Natural killer cell treated with Interleukin-12 subunit alpha and Interleukin-12 subunit beta and Interleukin-15 and Interleukin-18, amount 100 ng/mL, for 72 hours (primary cell): ENCODE measurements at regions not wholly inside any gene's neighbourhood (a gene's known extent, or its start where the extent isn't known, plus 50 kb on each side); places are given as distances from the start of the nearest gene placed in this dataset.
"Not testable (repeated sequence)": the region's sequence is repeated elsewhere in the genome, so short reads cannot be mapped to it uniquely, and the experiment has no call there.

Experiments used
- ATAC-seq, 2 donors: fragments of 150-1000 bp; cut with Tn5 transposase in 1 of 2; sonication (Bioruptor Pico), chemical (Tn5 transposase) in 1 of 2; 2 replicates each; pipeline ENCODE4 v1.10.0; 2021
- DNase-seq: peaks from one replicate; pipeline ENCODE4 v3.0.0; 2022; ENCODE audit warnings: low spot score
- H3K27ac Mint-ChIP-seq, 2 donors: 1 replicate in 1 of 2; 2 replicates in 1 of 2; pipeline ENCODE4 v1.8.0; 2022; ENCODE audit warnings: mixed read lengths in 2 of 2, mild to moderate bottlenecking in 1 of 2, moderate library complexity in 1 of 2
- H3K27me3 Mint-ChIP-seq, 2 donors: 1 replicate in 1 of 2; 2 replicates in 1 of 2; pipeline ENCODE4 v1.8.0; 2022; ENCODE audit warnings: mixed read lengths in 2 of 2
- H3K36me3 Mint-ChIP-seq: one replicate; pipeline ENCODE4 v1.8.0; 2022; ENCODE audit warnings: mixed read lengths
- H3K4me1 Mint-ChIP-seq, 2 donors: 1 replicate in 1 of 2; 2 replicates in 1 of 2; pipeline ENCODE4 v1.8.0; 2022; ENCODE audit warnings: low read depth in 2 of 2, mixed read lengths in 2 of 2, mild to moderate bottlenecking in 1 of 2
- H3K4me3 Mint-ChIP-seq: one replicate; pipeline ENCODE4 v1.8.0; 2022; ENCODE audit warnings: mixed read lengths
- H3K9me3 Mint-ChIP-seq: 2 replicates; pipeline ENCODE4 v1.8.0; 2022; ENCODE audit warnings: mixed read lengths

DNA sequence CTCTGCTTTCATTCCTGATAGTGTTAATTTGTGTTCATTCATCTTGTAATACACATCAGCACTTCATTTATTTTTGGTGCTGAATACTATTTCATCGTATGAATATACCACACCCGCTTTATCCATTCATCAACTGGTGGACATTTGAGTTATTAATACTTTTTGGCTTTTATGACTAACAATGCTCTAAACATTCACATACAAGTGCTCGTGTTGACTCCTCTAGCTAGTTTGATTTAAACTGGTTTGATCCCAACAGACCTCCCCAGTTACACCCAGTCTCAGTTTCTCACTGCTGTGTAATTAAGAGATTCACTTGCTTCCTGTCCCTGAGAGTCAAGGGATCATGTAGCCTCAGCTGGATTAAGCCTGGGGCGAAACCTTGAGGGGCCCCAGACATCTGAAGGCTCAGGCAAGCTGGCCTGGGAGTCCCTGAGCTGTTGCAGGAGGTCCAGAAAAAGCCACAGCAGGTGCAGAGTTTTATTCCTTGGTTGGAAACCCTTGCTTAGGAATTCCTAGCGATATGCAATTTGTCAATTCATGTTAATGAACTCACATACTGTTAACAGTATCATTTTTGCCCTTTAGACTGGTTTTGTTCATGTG lies 52.8 kb upstream of the CLDN24 start:
- H3K9me3 Mint-ChIP-seq, result no peaks in the 10 kb centered on the region
- ATAC-seq (no peak), DNase-seq (no peak)
- peaks cover 0 to 12% of the 10 kb centered on the region in 2 donors for H3K27me3 Mint-ChIP-seq
- no peaks in the 10 kb centered on the region for H3K4me1 Mint-ChIP-seq
- no peak overlapping the region for H3K4me3 Mint-ChIP-seq
- peaks cover 4% of the 10 kb centered on the region for H3K36me3 Mint-ChIP-seq
- H3K27ac Mint-ChIP-seq, result no peak overlapping the region

DNA sequence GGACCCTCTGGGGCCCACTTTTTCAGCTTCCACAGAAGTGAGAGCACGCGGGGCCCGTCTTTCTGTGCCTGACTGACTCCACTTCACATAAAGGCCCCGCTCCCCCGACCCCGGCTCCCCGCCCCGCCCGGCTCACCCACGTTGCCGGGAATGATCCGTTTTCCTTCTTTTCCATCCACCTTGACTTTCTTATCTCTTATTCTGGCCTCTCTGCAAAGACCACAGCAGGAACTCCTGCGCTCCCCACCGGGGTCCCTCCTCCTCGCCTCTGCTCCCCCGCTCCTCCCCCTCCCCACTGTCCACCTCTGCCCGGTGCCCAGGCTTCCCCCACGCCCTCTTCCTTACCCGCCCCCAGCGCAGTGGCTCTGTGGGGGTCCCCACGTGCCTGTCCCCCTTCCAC lies 54.2 kb upstream of the CLDN24 start:
- H3K9me3 Mint-ChIP-seq, result no peaks in the 10 kb centered on the region
- ATAC-seq, result no peak

DNA sequence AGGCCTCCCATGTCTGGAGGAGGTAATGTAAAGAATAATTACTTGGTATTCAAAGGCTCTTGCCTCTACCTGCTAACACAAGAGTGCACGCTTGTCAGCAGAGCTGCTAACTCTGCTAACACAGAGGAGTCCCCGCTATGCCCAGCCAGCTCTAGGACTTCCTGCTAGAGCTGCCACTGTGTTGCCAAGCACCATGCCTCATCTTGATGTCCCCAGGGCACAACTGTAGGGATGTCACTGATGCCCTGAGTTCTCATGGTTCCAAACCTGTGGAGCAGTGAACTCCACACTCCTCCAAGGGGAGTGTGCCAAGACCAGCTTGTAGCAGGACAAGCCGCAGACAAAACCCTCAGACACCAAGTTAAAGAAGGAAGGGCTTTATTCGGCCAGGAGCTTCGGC lies 55.3 kb upstream of the CLDN24 start:
- no peaks in the 10 kb centered on the region for H3K4me1 Mint-ChIP-seq

More for the DNA sequence above, 54.2 kb upstream of the CLDN24 start:
- Mint-ChIP-seq H3K36me3 (peaks cover 4% of the 10 kb centered on the region), H3K4me1 (no peaks in the 10 kb centered on the region), H3K27ac (no peak overlapping the region), H3K27me3 (peaks cover 7 to 15% of the 10 kb centered on the region in 2 donors), H3K4me3 (no peak overlapping the region)
- DNase-seq, result peak; percentile 23

DNA sequence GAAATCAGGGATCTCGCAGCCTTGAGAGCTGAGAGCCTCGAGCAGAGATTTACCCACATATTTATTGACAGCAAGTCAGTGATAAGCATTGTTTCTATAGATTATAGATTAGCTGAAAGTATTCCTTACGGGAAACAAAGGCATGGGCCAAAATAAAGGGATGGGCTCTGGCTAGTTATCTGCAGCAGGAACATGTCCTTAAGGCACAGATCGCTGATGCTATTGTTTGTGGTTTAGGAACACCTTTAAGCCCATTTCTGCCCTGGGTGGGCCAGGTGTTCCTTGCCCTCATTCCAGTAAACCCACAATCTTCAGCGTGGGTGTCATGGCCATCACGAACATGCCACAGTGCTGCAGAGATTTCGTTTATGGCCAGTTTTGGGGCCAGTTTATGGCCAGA lies 56.1 kb upstream of the CLDN24 start:
- peaks cover 7 to 11% of the 10 kb centered on the region in 2 donors for H3K27me3 Mint-ChIP-seq
- H3K36me3 Mint-ChIP-seq, DNase-seq, H3K9me3 Mint-ChIP-seq, H3K4me3 Mint-ChIP-seq, H3K27ac Mint-ChIP-seq, H3K4me1 Mint-ChIP-seq, ATAC-seq: not testable (repeated sequence)

More for the DNA sequence above, 55.3 kb upstream of the CLDN24 start:
- no peak for ATAC-seq
- no peak overlapping the region for H3K27ac Mint-ChIP-seq
- H3K4me3 Mint-ChIP-seq, result no peak overlapping the region
- DNase-seq, result peak; percentile 6
- H3K36me3 Mint-ChIP-seq, result no peaks in the 10 kb centered on the region
- H3K27me3 Mint-ChIP-seq, result peaks cover 7 to 11% of the 10 kb centered on the region in 2 donors
- H3K9me3 Mint-ChIP-seq, result no peaks in the 10 kb centered on the region

DNA sequence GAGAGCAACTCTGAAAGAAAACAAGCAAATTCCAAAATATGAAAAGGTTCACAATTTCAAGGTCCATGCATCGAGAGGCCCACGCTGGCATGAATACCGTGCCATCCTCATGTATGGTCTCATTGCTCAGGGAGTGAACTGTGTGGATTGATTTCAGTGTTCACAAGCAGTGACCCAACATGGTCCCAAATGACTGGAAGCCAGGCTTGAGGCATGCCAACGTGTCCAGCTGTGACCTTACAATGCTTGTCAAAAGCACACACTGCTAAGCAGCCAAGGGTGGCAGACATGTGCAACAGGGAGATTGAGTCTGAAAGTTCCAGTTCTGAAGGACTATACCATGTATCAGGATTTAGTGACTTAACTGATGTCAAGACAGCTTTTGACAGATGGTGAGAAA lies 58.7 kb upstream of the CLDN24 start:
- ATAC-seq (no peak), DNase-seq (no peak)
- H3K9me3 Mint-ChIP-seq, result no peaks in the 10 kb centered on the region

DNA sequence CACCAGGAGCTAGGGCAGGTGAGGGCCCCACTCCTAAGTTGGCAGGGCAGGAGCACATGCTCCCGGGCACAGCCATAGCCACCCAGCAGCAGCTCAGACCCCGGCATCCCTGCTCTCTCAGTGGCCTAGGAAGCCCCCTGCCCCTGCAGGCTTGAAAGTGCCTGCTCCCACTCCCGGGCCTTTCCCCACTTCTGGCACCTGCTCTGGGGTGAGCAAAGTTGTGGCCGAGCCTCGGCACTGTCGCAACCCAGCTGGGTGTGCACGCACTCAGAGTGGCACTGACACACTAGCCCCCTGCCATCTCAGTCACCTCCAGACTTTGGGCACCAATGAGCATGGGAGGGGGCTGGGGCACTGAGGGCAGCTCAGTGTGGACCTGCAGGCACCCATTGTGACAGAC lies 60.8 kb upstream of the CDKN2AIP start:
- peaks cover 8 to 14% of the 10 kb centered on the region in 2 donors for H3K27me3 Mint-ChIP-seq
- ATAC-seq (no peak), DNase-seq (no peak)
- H3K9me3 Mint-ChIP-seq, result no peaks in the 10 kb centered on the region
- no peaks in the 10 kb centered on the region for H3K4me1 Mint-ChIP-seq
- H3K36me3 Mint-ChIP-seq, result no peaks in the 10 kb centered on the region
- H3K27ac Mint-ChIP-seq, result no peak overlapping the region
- H3K4me3 Mint-ChIP-seq, result no peak overlapping the region

More for the DNA sequence above, 58.7 kb upstream of the CLDN24 start:
- Mint-ChIP-seq H3K27ac (no peak overlapping the region), H3K4me1 (no peaks in the 10 kb centered on the region), H3K27me3 (peaks cover 7 to 8% of the 10 kb centered on the region in 2 donors), H3K36me3 (no peaks in the 10 kb centered on the region), H3K4me3 (no peak overlapping the region)

DNA sequence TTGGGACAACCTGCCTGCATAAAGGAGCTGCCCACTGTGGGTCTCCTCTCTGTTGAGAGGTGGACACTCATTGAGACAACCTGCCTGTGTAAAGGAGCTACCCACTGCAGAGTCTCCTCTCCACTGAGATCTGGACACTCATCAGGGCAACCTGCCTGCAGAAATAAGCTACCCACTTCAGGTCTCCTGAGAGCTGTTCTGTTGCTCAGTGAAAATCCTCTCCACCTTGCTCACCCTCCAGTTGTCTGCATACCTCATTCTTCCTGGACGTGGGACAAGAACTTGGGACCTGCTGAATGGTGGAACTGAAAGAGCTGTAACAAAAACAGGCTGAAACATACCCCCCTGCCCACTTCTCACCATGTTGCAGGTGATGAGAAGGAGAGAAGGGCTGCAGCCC lies 59.9 kb upstream of the CDKN2AIP start:
- ATAC-seq, result no peak
- Mint-ChIP-seq H3K4me3 (no peak overlapping the region), H3K9me3 (no peaks in the 10 kb centered on the region), H3K4me1 (no peaks in the 10 kb centered on the region), H3K27me3 (peaks cover 8 to 14% of the 10 kb centered on the region in 2 donors), H3K27ac (no peak overlapping the region), H3K36me3 (no peaks in the 10 kb centered on the region)
- no peak for DNase-seq

DNA sequence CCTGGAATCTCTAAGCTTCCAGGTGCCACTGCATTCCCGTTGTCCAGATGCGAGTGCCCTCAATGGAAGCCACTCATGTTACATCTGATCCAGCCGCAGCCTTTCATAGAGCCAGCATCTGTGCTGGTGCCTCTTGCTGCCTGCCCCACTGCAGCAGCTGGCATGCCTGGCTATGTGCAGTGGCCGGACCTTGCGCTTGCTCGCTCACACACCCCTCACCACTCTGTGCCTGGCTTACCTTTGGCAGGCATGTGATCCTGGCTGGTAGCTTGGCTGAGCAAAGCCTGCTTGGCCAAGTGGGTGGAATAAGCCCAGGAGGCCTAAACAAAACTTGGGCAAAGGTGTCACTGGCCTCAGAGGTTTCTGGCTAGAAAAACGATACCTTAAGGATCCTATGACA lies 59.5 kb upstream of the CDKN2AIP start:
- H3K9me3 Mint-ChIP-seq, result no peaks in the 10 kb centered on the region
- DNase-seq, result peak; percentile 26
- H3K27ac Mint-ChIP-seq, result no peak overlapping the region
- peaks cover 8 to 14% of the 10 kb centered on the region in 2 donors for H3K27me3 Mint-ChIP-seq
- ATAC-seq, result no peak
- H3K4me1 Mint-ChIP-seq, result no peaks in the 10 kb centered on the region
- no peak overlapping the region for H3K4me3 Mint-ChIP-seq
- no peaks in the 10 kb centered on the region for H3K36me3 Mint-ChIP-seq

DNA sequence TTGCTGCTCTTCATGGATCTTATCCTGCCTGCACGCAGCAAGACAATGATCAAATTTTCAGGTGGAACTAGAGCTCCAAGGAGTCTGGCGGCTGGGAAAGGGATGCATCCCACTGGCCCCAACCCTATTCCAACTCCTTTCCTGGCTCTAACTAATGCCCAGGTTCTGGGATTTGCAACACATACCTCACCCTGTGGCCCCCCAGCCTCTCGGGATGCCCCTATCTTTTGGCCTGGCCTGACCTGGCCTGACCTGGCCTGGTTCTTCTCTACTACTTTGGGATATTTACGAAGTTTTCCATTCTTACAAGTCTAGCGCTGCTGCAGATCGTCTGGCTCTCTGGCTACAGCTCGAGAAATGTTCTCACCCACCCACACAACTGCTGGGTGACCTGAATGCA lies 56.4 kb upstream of the CDKN2AIP start:
- Mint-ChIP-seq H3K4me3 (no peak overlapping the region), H3K27ac (no peak overlapping the region), H3K36me3 (no peaks in the 10 kb centered on the region), H3K4me1 (no peaks in the 10 kb centered on the region), H3K9me3 (no peaks in the 10 kb centered on the region), H3K27me3 (peaks cover 6 to 22% of the 10 kb centered on the region in 2 donors)
- DNase-seq, result peak; percentile 13
- ATAC-seq, result no peak

DNA sequence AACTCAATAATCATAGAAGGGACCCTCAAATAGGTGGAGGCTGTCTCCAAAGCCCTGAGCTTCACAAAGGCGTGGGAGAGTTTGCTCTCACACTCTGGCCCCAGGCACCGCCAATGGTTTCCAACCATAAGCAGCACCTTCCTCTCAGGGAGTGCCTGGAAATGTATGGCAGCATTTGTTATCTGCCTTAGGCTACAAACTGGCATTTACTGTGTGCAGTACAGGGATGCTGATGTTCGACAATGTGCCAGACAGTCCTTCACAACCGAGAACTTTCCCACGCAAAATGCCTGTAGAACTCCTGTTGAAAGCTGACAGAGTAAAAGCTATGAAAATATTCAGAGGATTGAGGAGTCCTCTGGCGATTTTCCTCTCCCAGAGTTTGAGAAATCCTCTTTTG lies 55.7 kb upstream of the CDKN2AIP start:
- Mint-ChIP-seq H3K9me3 (no peaks in the 10 kb centered on the region), H3K27ac (no peak overlapping the region), H3K27me3 (peaks cover 6 to 22% of the 10 kb centered on the region in 2 donors)

DNA sequence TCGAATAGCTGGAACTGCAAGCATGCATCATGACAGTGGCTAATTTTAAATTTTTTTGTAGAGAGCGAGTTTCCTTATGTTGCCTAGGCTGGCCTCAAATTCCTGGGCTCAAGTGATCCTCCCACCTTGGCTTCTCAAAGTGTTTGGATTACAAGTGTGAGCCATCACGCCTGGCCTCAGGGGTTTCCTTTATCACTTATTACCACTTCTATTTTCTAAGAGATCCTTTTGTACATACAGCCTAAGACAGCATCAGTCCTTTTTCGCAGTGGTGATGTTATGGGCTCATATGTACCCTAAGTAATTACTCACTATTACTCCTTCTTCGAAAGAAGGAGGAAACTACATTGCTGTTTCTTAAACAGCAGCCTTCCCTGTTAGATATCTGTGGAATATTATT lies 54.1 kb upstream of the CDKN2AIP start:
- H3K27me3 Mint-ChIP-seq, result peaks cover 9 to 22% of the 10 kb centered on the region in 2 donors
- H3K36me3 Mint-ChIP-seq, result no peaks in the 10 kb centered on the region
- ATAC-seq, result no peak

More for the DNA sequence above, 55.7 kb upstream of the CDKN2AIP start:
- peak; percentile 37 for DNase-seq
- H3K4me1 Mint-ChIP-seq, result no peaks in the 10 kb centered on the region
- no peak overlapping the region for H3K4me3 Mint-ChIP-seq
- H3K36me3 Mint-ChIP-seq, result no peaks in the 10 kb centered on the region
- ATAC-seq, result no peak

DNA sequence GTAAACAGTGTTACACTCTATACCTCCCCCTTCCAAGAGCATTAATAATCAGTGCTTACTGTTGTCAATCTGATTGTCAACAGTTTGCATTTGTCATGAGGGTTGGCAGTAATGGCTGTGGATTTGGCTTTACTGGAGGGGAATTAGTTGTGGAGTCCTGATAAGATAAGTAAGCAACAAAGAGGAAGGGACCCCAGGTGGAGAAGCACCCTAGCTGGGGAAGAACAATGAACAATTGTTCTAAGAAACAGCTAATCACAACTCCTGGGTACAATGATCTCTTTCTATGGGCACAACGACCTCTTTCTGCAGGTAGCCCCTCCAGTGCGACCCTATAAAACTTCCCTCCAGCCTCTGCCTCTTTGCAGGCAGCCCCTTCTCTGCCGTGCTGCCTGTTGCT lies 53.2 kb upstream of the CDKN2AIP start:
- no peak for DNase-seq
- H3K4me3 Mint-ChIP-seq, result no peak overlapping the region
- no peaks in the 10 kb centered on the region for H3K36me3 Mint-ChIP-seq
- H3K27ac Mint-ChIP-seq, result no peak overlapping the region
- no peaks in the 10 kb centered on the region for H3K9me3 Mint-ChIP-seq
- peaks cover 0 to under 1% of the 10 kb centered on the region in 2 donors for H3K4me1 Mint-ChIP-seq
- no peak for ATAC-seq
- peaks cover 11 to 22% of the 10 kb centered on the region in 2 donors for H3K27me3 Mint-ChIP-seq

More for the DNA sequence above, 54.1 kb upstream of the CDKN2AIP start:
- Mint-ChIP-seq H3K27ac (no peak overlapping the region), H3K4me1 (no peaks in the 10 kb centered on the region), H3K9me3 (no peaks in the 10 kb centered on the region), H3K4me3 (no peak overlapping the region)
- no peak for DNase-seq

DNA sequence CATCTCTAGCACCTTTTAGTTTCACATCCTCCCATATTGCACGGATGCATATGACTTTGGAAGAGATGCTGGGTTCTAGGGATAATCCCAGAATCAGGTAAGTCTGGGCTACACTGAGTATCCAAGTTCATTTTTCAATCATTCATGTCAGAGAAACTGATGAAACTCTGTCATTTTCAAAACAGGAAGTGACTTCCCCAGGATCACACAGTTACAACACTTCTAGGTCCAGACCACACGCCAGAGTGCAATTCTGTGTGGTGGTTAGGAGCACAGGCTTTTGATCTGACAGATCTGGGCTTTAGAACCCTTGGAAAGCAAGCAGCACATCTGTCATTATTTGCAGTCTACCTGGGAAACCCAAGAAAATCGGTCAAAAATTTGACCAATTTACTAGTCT lies 52.1 kb upstream of the CDKN2AIP start:
- H3K4me3 Mint-ChIP-seq, result no peak overlapping the region
- peak in 1 of 2 donors; percentile 51 for ATAC-seq
- no peak for DNase-seq
- H3K27ac Mint-ChIP-seq, result no peak overlapping the region
- no peaks in the 10 kb centered on the region for H3K9me3 Mint-ChIP-seq
- peaks cover 12 to 22% of the 10 kb centered on the region in 2 donors for H3K27me3 Mint-ChIP-seq
- H3K36me3 Mint-ChIP-seq, result no peaks in the 10 kb centered on the region
- peaks cover 7 to 11% of the 10 kb centered on the region in 2 donors for H3K4me1 Mint-ChIP-seq

DNA sequence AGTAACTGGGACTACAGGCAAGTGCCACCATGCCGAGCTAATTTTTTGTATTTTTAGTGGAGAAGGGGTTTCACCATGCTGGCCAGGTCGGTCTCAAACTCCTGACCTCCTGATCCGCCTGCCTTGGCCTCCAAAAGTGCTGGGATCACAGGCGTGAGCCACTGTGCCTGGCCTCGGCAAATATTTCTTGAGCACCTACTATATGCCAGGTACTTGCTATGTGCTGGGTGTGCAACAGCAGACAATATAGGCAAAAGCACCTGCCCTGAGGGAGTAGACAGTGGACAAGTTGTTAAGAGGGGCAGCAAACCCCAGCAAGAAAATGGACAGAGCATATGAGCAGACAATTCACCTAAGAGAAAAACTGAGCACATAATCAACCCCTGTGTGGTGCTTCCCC lies 51.0 kb upstream of the CDKN2AIP start:
- Mint-ChIP-seq H3K9me3 (no peaks in the 10 kb centered on the region), H3K36me3 (no peaks in the 10 kb centered on the region), H3K4me1 (peaks cover 15 to 21% of the 10 kb centered on the region in 2 donors), H3K4me3 (no peak overlapping the region), H3K27ac (no peak overlapping the region), H3K27me3 (peaks cover 14 to 16% of the 10 kb centered on the region in 2 donors)
- ATAC-seq (no peak), DNase-seq (no peak)
